IgD-negative memory B cell (primary cell): ENCODE measurements at regions not wholly inside any gene's neighbourhood (a gene's known extent, or its start where the extent isn't known, plus 50 kb on each side); places are given as distances from the start of the nearest gene placed in this dataset.

ENCODE experiments used
- H3K27ac Mint-ChIP-seq, 3 donors: one replicate each; pipeline ENCODE4 v1.8.0; 2020 to 2022; ENCODE audit warnings: mild to moderate bottlenecking in 3 of 3, mixed read lengths in 3 of 3, moderate library complexity in 1 of 3
- H3K27me3 Mint-ChIP-seq: one replicate; pipeline ENCODE4 v1.8.0; 2021; ENCODE audit warnings: mixed read lengths
- H3K36me3 Mint-ChIP-seq: one replicate; pipeline ENCODE4 v1.8.0; 2020; ENCODE audit warnings: mild to moderate bottlenecking, mixed read lengths
- H3K4me1 Mint-ChIP-seq, 3 donors: one replicate each; pipeline ENCODE4 v1.8.0; 2020 to 2022; ENCODE audit warnings: mixed read lengths in 3 of 3, mild to moderate bottlenecking in 1 of 3
- H3K4me3 Mint-ChIP-seq, 4 donors: one replicate each; pipeline ENCODE4 v1.8.0; 2020 to 2022; ENCODE audit warnings: mild to moderate bottlenecking in 4 of 4, mixed read lengths in 4 of 4, moderate library complexity in 3 of 4
- H3K9me3 Mint-ChIP-seq, 3 donors: one replicate each; pipeline ENCODE4 v1.8.0; 2020 to 2021; ENCODE audit warnings: mixed read lengths in 3 of 3, mild to moderate bottlenecking in 1 of 3

GRCh38 chr6:21680611-21681010, 87.1 kb downstream of the SOX4 start:
- Mint-ChIP-seq H3K4me1 (no peaks in the 10 kb centered on the region), H3K27ac (no peak overlapping the region), H3K4me3 (no peak overlapping the region), H3K27me3 (peaks cover 4% of the 10 kb centered on the region), H3K9me3 (no peaks in the 10 kb centered on the region), H3K36me3 (no peaks in the 10 kb centered on the region)

- no peaks in the 10 kb centered on the region for H3K27me3 Mint-ChIP-seq
- no peaks in the 10 kb centered on the region for H3K36me3 Mint-ChIP-seq
- H3K4me3 Mint-ChIP-seq = no peak overlapping the region
- H3K9me3 Mint-ChIP-seq = peaks cover 0 to 10% (median 0%) of the 10 kb centered on the region in 3 donors
- H3K27ac Mint-ChIP-seq = no peak overlapping the region
- H3K4me1 Mint-ChIP-seq = no peaks in the 10 kb centered on the region
Measured at GRCh38 chr6:21690489-21690888, 96.9 kb downstream of the SOX4 start.

GRCh38 chr6:21691685-21692346, 98.3 kb downstream of the SOX4 start:
- peaks cover under 1% of the 10 kb centered on the region for H3K36me3 Mint-ChIP-seq
- H3K4me3 Mint-ChIP-seq = no peak overlapping the region
- H3K4me1 Mint-ChIP-seq = no peaks in the 10 kb centered on the region
- peaks cover 0 to 10% (median 0%) of the 10 kb centered on the region in 3 donors for H3K9me3 Mint-ChIP-seq
- no peaks in the 10 kb centered on the region for H3K27me3 Mint-ChIP-seq
- no peak overlapping the region for H3K27ac Mint-ChIP-seq

GRCh38 chr6:21692721-21693120, 99.2 kb downstream of the SOX4 start:
- Mint-ChIP-seq H3K36me3 (peaks cover 2% of the 10 kb centered on the region), H3K9me3 (peaks cover 0 to 3% (median 0%) of the 10 kb centered on the region in 3 donors), H3K4me1 (no peaks in the 10 kb centered on the region), H3K27me3 (no peaks in the 10 kb centered on the region), H3K4me3 (no peak overlapping the region), H3K27ac (no peak overlapping the region)

- Mint-ChIP-seq H3K4me3 (no peak overlapping the region), H3K9me3 (no peaks in the 10 kb centered on the region), H3K27ac (no peak overlapping the region)
Measured at GRCh38 chr6:21694168-21694567, 100.6 kb downstream of the SOX4 start.

GRCh38 chr6:21707524-21708319, 114.2 kb downstream of the SOX4 start:
- Mint-ChIP-seq H3K9me3 (peaks cover 0 to under 1% (median 0%) of the 10 kb centered on the region in 3 donors), H3K27ac (no peak overlapping the region), H3K36me3 (no peaks in the 10 kb centered on the region), H3K4me1 (no peaks in the 10 kb centered on the region), H3K27me3 (peaks cover 7% of the 10 kb centered on the region), H3K4me3 (no peak overlapping the region)

More at GRCh38 chr6:21694168-21694567, 100.6 kb downstream of the SOX4 start:
- no peaks in the 10 kb centered on the region for H3K4me1 Mint-ChIP-seq
- H3K27me3 Mint-ChIP-seq = no peaks in the 10 kb centered on the region
- peaks cover 4% of the 10 kb centered on the region for H3K36me3 Mint-ChIP-seq

- Mint-ChIP-seq H3K4me3 (no peak overlapping the region), H3K4me1 (no peaks in the 10 kb centered on the region), H3K9me3 (no peaks in the 10 kb centered on the region), H3K36me3 (no peaks in the 10 kb centered on the region), H3K27me3 (peaks cover 7% of the 10 kb centered on the region), H3K27ac (no peak overlapping the region)
Measured at GRCh38 chr6:21708320-21708580, 114.7 kb downstream of the SOX4 start.

- Mint-ChIP-seq H3K4me1 (no peaks in the 10 kb centered on the region), H3K27me3 (peaks cover 7% of the 10 kb centered on the region), H3K27ac (no peak overlapping the region), H3K9me3 (no peaks in the 10 kb centered on the region), H3K36me3 (no peaks in the 10 kb centered on the region), H3K4me3 (no peak overlapping the region)
Measured at GRCh38 chr6:21710216-21710615, 116.7 kb downstream of the SOX4 start.

- no peaks in the 10 kb centered on the region for H3K36me3 Mint-ChIP-seq
- H3K4me3 Mint-ChIP-seq = no peak overlapping the region
- H3K9me3 Mint-ChIP-seq = no peaks in the 10 kb centered on the region
Measured at GRCh38 chr6:21710908-21711627, 117.5 kb downstream of the SOX4 start.

GRCh38 chr6:21712213-21712612, 118.7 kb downstream of the SOX4 start:
- no peaks in the 10 kb centered on the region for H3K9me3 Mint-ChIP-seq
- H3K4me1 Mint-ChIP-seq = no peaks in the 10 kb centered on the region
- no peak overlapping the region for H3K4me3 Mint-ChIP-seq
- peaks cover 7% of the 10 kb centered on the region for H3K27me3 Mint-ChIP-seq
- H3K36me3 Mint-ChIP-seq = no peaks in the 10 kb centered on the region
- no peak overlapping the region for H3K27ac Mint-ChIP-seq

More at GRCh38 chr6:21710908-21711627, 117.5 kb downstream of the SOX4 start:
- peaks cover 7% of the 10 kb centered on the region for H3K27me3 Mint-ChIP-seq
- H3K27ac Mint-ChIP-seq = peak overlapping the region in 1 of 3 donors; percentile 31
- no peaks in the 10 kb centered on the region for H3K4me1 Mint-ChIP-seq

- Mint-ChIP-seq H3K9me3 (no peaks in the 10 kb centered on the region), H3K4me3 (no peak overlapping the region), H3K27me3 (peaks cover 7% of the 10 kb centered on the region), H3K4me1 (no peaks in the 10 kb centered on the region), H3K36me3 (no peaks in the 10 kb centered on the region), H3K27ac (no peak overlapping the region)
Measured at GRCh38 chr6:21713481-21713880, 119.9 kb downstream of the SOX4 start.

- Mint-ChIP-seq H3K27ac (no peak overlapping the region), H3K36me3 (no peaks in the 10 kb centered on the region), H3K27me3 (peaks cover 7% of the 10 kb centered on the region), H3K4me3 (no peak overlapping the region), H3K9me3 (peaks cover 0 to 4% (median 4%) of the 10 kb centered on the region in 3 donors), H3K4me1 (no peaks in the 10 kb centered on the region)
Measured at GRCh38 chr6:21715180-21715579, 121.6 kb downstream of the SOX4 start.

GRCh38 chr6:21722510-21722909, 129.0 kb downstream of the SOX4 start:
- H3K4me1 Mint-ChIP-seq = no peaks in the 10 kb centered on the region
- no peaks in the 10 kb centered on the region for H3K27me3 Mint-ChIP-seq
- no peak overlapping the region for H3K27ac Mint-ChIP-seq
- H3K4me3 Mint-ChIP-seq = no peak overlapping the region
- peaks cover 0 to 4% (median 4%) of the 10 kb centered on the region in 3 donors for H3K9me3 Mint-ChIP-seq
- no peaks in the 10 kb centered on the region for H3K36me3 Mint-ChIP-seq

- no peaks in the 10 kb centered on the region for H3K9me3 Mint-ChIP-seq
- H3K27ac Mint-ChIP-seq = no peak overlapping the region
- no peaks in the 10 kb centered on the region for H3K27me3 Mint-ChIP-seq
- peaks cover 3% of the 10 kb centered on the region for H3K36me3 Mint-ChIP-seq
- H3K4me1 Mint-ChIP-seq = no peaks in the 10 kb centered on the region
- H3K4me3 Mint-ChIP-seq = no peak overlapping the region
Measured at GRCh38 chr6:21726676-21727075, 133.1 kb downstream of the SOX4 start.

GRCh38 chr6:21728141-21728540, 134.6 kb downstream of the SOX4 start:
- Mint-ChIP-seq H3K27ac (no peak overlapping the region), H3K9me3 (no peaks in the 10 kb centered on the region), H3K4me1 (no peaks in the 10 kb centered on the region), H3K27me3 (no peaks in the 10 kb centered on the region), H3K36me3 (peaks cover 3% of the 10 kb centered on the region), H3K4me3 (no peak overlapping the region)
